BE2C (cell line): ENCODE measurements at regions not wholly inside any gene's neighbourhood (a gene's known extent, or its start where the extent isn't known, plus 50 kb on each side); places are given as distances from the start of the nearest gene placed in this dataset.

Source experiments
- DNase-seq: peaks from one replicate; pipeline ENCODE4 v3.0.0-alpha.2; 2020
- H3K27me3 ChIP-seq: fragments of 250-450 bp; sonication (Bioruptor Pico); 2 replicates; pipeline ENCODE4 v1.5.1; 2020; ENCODE audit warnings: mild to moderate bottlenecking
- H3K36me3 ChIP-seq: fragments of 250-450 bp; sonication (Bioruptor Pico); 2 replicates; pipeline ENCODE4 v1.5.1; 2020; ENCODE audit warnings: mild to moderate bottlenecking
- H3K4me1 ChIP-seq: fragments of 250-450 bp; sonication (Bioruptor Pico); 2 replicates; pipeline ENCODE4 v1.5.1; 2020
- H3K4me3 ChIP-seq: 2 replicates; pipeline ENCODE4 v1.5.1; 2011; ENCODE audit warnings: low read depth, low read length
- H3K9me3 ChIP-seq: fragments of 250-450 bp; sonication (Bioruptor Pico); 2 replicates; pipeline ENCODE4 v1.5.1; 2020
- CTCF ChIP-seq: IDR thresholded peaks from 2 replicates; pipeline ENCODE4 v1.5.1; 2012; ENCODE audit warnings: mild to moderate bottlenecking, low read depth, low read length

- Histone ChIP-seq H3K4me3 (no peak overlapping the region), H3K9me3 (no peaks in the 10 kb centered on the region), H3K27me3 (no peaks in the 10 kb centered on the region), H3K4me1 (no peaks in the 10 kb centered on the region; the same call in 1 of the 2 replicates), H3K36me3 (no peaks in the 10 kb centered on the region)
- no peak for DNase-seq
- TF ChIP-seq CTCF = no peak
Observed at GRCh38 chr4:53784112-53784511, 192.8 kb upstream of the LNX1 start.

- no peaks in the 10 kb centered on the region; the same call in 1 of the 2 replicates for H3K4me1 ChIP-seq
- TF ChIP-seq CTCF = no peak
- no peak for DNase-seq
- no peaks in the 10 kb centered on the region for H3K27me3 ChIP-seq
- H3K4me3 ChIP-seq = no peak overlapping the region
- H3K36me3 ChIP-seq = no peaks in the 10 kb centered on the region
- H3K9me3 ChIP-seq = no peaks in the 10 kb centered on the region
Observed at GRCh38 chr4:53783208-53783859, 192.0 kb upstream of the LNX1 start.

- no peaks in the 10 kb centered on the region for H3K36me3 ChIP-seq
- TF ChIP-seq CTCF = no peak
- H3K9me3 ChIP-seq = no peaks in the 10 kb centered on the region
- H3K4me1 ChIP-seq = no peaks in the 10 kb centered on the region
- no peak overlapping the region for H3K4me3 ChIP-seq
- no peak for DNase-seq
- no peaks in the 10 kb centered on the region for H3K27me3 ChIP-seq
Observed at GRCh38 chr4:53782458-53782845, 191.2 kb upstream of the LNX1 start.

GRCh38 chr4:53781629-53782457 is 190.6 kb upstream of the LNX1 start:
- no peaks in the 10 kb centered on the region for H3K9me3 ChIP-seq
- H3K4me3 ChIP-seq = no peak overlapping the region
- no peak for TF ChIP-seq CTCF
- no peaks in the 10 kb centered on the region for H3K4me1 ChIP-seq
- no peak for DNase-seq
- H3K36me3 ChIP-seq = no peaks in the 10 kb centered on the region
- H3K27me3 ChIP-seq = no peaks in the 10 kb centered on the region

- no peaks in the 10 kb centered on the region for H3K4me1 ChIP-seq
- H3K4me3 ChIP-seq = no peak overlapping the region
- TF ChIP-seq CTCF = no peak
- no peaks in the 10 kb centered on the region for H3K27me3 ChIP-seq
- H3K9me3 ChIP-seq = no peaks in the 10 kb centered on the region
- no peaks in the 10 kb centered on the region for H3K36me3 ChIP-seq
- no peak for DNase-seq
Observed at GRCh38 chr4:53780736-53781400, 189.6 kb upstream of the LNX1 start.
